TTC549 (cell line): ENCODE measurements at regions not wholly inside any gene's neighbourhood (a gene's known extent, or its start where the extent isn't known, plus 50 kb on each side); places are given as distances from the start of the nearest gene placed in this dataset.

Experiments used
- FAIRE-seq: peaks from 2 replicates; lab custom pipeline; 2012; peaks lifted over from hg19 to GRCh38; lab: Jason Lieb, UNC

- FAIRE-seq, result no peak
Measured at GRCh38 chr9:80125731-80126264, 554.0 kb downstream of the TLE4 start.

GRCh38 chr9:80117031-80117430, 545.3 kb downstream of the TLE4 start:
- no peak for FAIRE-seq

DNA sequence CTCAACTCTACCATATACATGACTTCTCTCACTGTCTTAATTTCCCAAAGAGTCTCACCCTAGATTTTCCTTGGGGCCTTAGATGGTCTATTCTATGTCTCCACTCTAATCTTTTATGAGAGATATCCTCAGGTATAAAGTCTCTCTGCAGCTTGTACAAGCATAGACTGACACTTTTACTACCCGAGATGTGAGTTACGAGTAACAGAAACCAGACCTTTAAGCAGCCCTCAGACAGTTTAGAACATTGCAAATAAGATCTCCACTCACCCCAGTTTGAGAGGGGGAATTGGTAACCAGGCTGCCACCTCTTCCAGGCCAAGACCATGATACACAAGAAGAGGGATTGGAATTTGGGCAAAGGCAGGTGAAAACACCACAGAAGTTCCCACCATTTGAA, 542.5 kb downstream of the TLE4 start:
- FAIRE-seq, result no peak

- no peak for FAIRE-seq
Measured at GRCh38 chr9:80107931-80108660, 536.3 kb downstream of the TLE4 start.

- FAIRE-seq, result no peak
Measured at GRCh38 chr9:80097476-80097875, 525.7 kb downstream of the TLE4 start.

DNA sequence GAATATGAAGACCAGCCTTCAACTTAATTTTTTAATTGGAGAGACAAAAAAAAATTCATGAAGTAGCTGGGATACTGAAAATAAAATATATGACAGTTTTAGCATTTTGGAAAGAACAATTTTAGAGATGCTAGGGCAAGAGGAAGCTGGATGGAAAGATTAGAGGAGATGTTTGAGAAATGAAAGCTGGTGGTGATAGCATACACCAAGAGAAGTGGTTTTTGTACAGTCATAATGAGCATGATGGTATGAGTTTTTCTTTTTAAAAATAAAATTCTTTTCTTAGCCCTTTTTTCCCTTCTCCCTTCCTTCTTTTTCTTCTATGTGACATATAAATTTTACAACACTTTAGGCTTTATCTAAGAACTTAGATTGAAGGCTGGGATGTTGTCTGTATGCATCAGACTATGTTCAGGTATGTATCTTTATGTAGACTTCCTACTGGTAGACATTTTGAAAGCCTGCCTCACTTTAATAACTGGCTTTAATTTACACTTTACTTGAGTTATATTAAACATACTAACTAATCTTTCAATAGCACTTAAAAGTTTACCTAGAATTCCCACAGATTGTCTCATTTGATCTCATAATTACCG, 522.5 kb downstream of the TLE4 start:
- no peak for FAIRE-seq

GRCh38 chr9:80093695-80094094, 521.9 kb downstream of the TLE4 start:
- FAIRE-seq, result no peak

- no peak for FAIRE-seq
Measured at GRCh38 chr9:80091526-80091925, 519.8 kb downstream of the TLE4 start.

- FAIRE-seq, result no peak
Measured at GRCh38 chr9:80090317-80090716, 518.6 kb downstream of the TLE4 start.

- no peak for FAIRE-seq
Measured at GRCh38 chr9:80086822-80087345, 515.1 kb downstream of the TLE4 start.

DNA sequence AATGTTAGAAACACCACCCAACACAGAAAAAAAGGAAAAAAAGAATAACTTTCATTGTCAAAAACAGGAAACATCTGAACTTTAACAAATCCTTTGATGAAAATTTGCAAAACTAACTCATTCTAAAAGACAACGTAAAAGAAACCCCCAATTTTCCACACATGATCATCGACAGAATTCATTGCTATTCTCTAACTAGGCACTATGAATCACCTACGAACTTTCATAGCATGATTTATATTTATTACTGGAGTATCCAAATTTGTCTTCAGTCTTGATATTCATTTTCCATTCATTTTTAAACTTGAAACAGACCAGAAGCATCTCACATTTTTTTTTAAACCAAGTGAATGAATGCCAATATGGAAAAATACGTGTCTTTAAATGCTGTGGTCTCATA, 514.6 kb downstream of the TLE4 start:
- no peak for FAIRE-seq

- FAIRE-seq, result no peak
Measured at GRCh38 chr9:80085668-80086067, 513.9 kb downstream of the TLE4 start.

DNA sequence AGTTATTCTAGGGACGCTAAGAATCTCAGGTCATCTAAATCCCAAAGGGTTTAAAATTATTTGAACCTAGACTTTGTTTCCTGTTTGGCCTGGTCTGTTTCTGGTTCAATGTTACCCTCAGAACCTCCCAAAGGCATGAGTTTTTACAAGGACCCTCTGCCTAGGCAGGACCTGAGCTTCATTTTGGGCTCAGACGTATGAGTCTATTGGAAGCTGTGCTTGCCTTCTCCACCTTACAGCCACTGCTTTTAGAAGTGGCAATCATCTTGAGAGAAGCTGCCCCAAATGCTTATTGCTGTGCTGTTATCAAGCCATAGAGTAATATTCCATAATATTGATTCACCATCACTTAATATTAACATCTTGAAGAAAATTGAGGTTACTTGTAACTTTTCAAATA, 510.4 kb downstream of the TLE4 start:
- no peak for FAIRE-seq

DNA sequence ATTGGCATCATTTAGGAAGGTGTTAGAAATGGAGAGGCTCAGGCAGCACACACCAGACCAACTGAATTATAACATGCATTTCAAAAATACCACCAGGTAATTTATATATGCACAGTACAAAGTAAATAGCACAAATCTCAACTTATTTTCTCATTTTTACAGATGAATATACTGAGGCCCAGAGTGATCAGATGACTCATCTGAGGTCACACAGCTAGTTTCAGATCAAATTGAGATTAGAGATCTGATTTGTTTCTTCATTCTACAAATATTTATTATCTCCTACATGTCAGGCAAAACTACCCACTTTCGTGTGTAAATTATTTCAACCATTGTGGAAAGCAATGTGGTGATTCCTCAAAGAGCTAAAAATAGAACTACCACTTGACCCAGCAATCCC, 507.1 kb downstream of the TLE4 start:
- no peak for FAIRE-seq

- no peak for FAIRE-seq
Measured at GRCh38 chr9:80077059-80077458, 505.3 kb downstream of the TLE4 start.

DNA sequence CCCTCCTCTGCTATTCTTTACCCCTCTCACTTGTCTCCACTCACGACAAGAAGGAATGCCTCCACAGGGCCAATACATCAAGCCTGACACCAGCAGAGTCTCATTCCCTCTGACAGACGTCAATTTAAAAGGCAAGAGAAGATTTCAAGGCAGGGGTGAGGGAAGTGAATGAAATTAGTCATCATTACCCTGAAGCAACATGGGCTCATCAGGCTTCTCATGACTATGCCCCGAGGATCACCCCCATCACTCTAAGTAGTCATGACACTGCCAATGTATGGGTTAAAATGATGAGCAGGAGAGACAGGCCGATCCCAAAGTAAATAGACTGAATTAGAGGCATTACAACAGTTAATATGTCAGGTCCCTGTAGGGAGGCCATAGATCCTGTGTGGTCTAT, 504.4 kb downstream of the TLE4 start:
- FAIRE-seq, result no peak

DNA sequence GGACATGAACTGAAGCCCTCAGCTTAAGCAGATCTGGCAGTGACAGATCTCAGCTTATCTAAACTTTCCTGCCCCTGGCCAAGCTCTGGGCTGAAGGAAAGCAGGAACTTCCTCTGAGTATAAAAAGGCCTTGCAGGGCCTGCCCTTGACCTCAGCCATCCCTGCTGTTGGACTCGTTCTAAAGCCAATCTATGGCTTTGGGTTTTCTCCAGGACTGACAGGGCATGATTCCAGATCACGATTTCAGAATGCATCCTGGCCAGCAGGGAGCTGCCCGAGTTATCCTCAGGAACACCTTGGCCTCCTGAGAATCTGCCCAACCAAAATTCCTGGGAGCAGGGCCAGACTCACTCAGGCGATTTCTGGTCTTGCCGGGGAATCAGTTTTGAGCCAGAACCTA, 502.7 kb downstream of the TLE4 start:
- no peak for FAIRE-seq

GRCh38 chr9:80072451-80072850, 500.7 kb downstream of the TLE4 start:
- no peak for FAIRE-seq

GRCh38 chr9:80070071-80070742, 498.4 kb downstream of the TLE4 start:
- no peak for FAIRE-seq

DNA sequence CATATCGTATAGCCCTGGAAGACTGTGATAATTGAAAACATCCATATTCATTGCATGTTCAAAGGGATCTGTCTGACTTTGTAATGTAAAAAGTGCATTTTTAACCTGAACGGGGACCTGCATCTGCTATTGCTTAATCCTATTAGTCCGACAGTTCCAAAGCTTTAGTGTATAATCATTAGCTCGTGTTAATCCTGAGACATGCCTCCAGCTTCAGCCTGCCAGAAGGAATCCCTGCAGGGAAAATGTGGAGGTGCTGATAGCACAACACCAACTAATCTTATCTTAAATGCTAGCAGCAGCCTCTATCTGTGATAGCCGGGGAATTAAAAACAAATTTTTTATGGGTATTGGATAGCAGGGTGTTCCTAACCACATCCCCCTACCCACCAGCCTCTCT, 495.2 kb downstream of the TLE4 start:
- FAIRE-seq, result no peak

- FAIRE-seq, result no peak
Measured at GRCh38 chr9:80062567-80062966, 490.8 kb downstream of the TLE4 start.

GRCh38 chr9:80061940-80062339, 490.2 kb downstream of the TLE4 start:
- FAIRE-seq, result no peak

- FAIRE-seq, result no peak
Measured at GRCh38 chr9:80061096-80061495, 489.3 kb downstream of the TLE4 start.
